ENCODE measurements at regions not wholly inside any gene's neighbourhood (a gene's known extent, or its start where the extent isn't known, plus 50 kb on each side); places are given as distances from the start of the nearest gene placed in this dataset.
"Not testable (repeated sequence)": the region's sequence is repeated elsewhere in the genome, so short reads cannot be mapped to it uniquely, and the experiment has no call there.

GRCh38 chr5:138685193-138685745 lies 68.0 kb upstream of the CTNNA1 start:
- CTCF ChIA-PET = no interaction called here

GRCh38 chr5:138682462-138682861 lies 70.8 kb upstream of the CTNNA1 start:
- POLR2A ChIA-PET; CTCF ChIA-PET; DNase-seq (ENCODE audit: low read depth, low spot score); H3K4me3 ChIP-seq (ENCODE audit: low read depth, low read length): not testable (repeated sequence)

More at GRCh38 chr5:138685193-138685745, 68.0 kb upstream of the CTNNA1 start:
- POLR2A ChIA-PET = interaction anchor here (0.6 to 0.8 kb wide), 2 partner anchors 11 to 761 kb away, joined by 3 read pairs; no protein-coding TSS in a partner anchor
- no peak for TF ChIP-seq CTCF (IDR thresholded peaks at IDR 0.05; ENCODE audit: insufficient read depth, low read length, missing control alignments)
- H3K4me3 ChIP-seq (ENCODE audit: low read depth, low read length) = no peak overlapping the region
- DNase-seq (ENCODE audit: low read depth, low spot score) = no peak

- DNase-seq (ENCODE audit: low read depth, low spot score); CTCF ChIA-PET; POLR2A ChIA-PET; H3K4me3 ChIP-seq (ENCODE audit: low read depth, low read length): not testable (repeated sequence)
Measured at GRCh38 chr5:138678826-138679225, 74.4 kb upstream of the CTNNA1 start.

- CTCF ChIA-PET = no interaction called here
- POLR2A ChIA-PET = interaction anchor here (0.6 kb wide), 1 partner anchor 15 kb away, joined by 3 read pairs; no protein-coding TSS in a partner anchor
- no peak for TF ChIP-seq CTCF (IDR thresholded peaks at IDR 0.05; ENCODE audit: insufficient read depth, low read length, missing control alignments)
- no peak overlapping the region for H3K4me3 ChIP-seq (ENCODE audit: low read depth, low read length)
- DNase-seq (ENCODE audit: low read depth, low spot score) = no peak
Measured at GRCh38 chr5:138677782-138678181, 75.4 kb upstream of the CTNNA1 start.

GRCh38 chr5:138676556-138677193 lies 76.5 kb upstream of the CTNNA1 start:
- TF ChIP-seq CTCF (IDR thresholded peaks at IDR 0.05; ENCODE audit: insufficient read depth, low read length, missing control alignments) = no peak
- ChIA-PET CTCF (interaction anchor here (0.9 kb wide), 1 partner anchor 97 kb away, joined by 3 read pairs; no protein-coding TSS in a partner anchor), POLR2A (no interaction called here)
- no peak overlapping the region for H3K4me3 ChIP-seq (ENCODE audit: low read depth, low read length)
- DNase-seq (ENCODE audit: low read depth, low spot score) = no peak

- CTCF ChIA-PET = interaction anchor here (0.9 kb wide), 1 partner anchor 96 kb away, joined by 3 read pairs; no protein-coding TSS in a partner anchor
- no peak for TF ChIP-seq CTCF (IDR thresholded peaks at IDR 0.05; ENCODE audit: insufficient read depth, low read length, missing control alignments)
- POLR2A ChIA-PET = no interaction called here
Measured at GRCh38 chr5:138676002-138676401, 77.2 kb upstream of the CTNNA1 start.

GRCh38 chr5:138668451-138669380 lies 84.5 kb upstream of the CTNNA1 start:
- no peak for DNase-seq (ENCODE audit: low read depth, low spot score)
- TF ChIP-seq CTCF (IDR thresholded peaks at IDR 0.05; ENCODE audit: insufficient read depth, low read length, missing control alignments) = no peak
- CTCF ChIA-PET = no interaction called here
- POLR2A ChIA-PET = no interaction called here
- no peak overlapping the region for H3K4me3 ChIP-seq (ENCODE audit: low read depth, low read length)

More at GRCh38 chr5:138676002-138676401, 77.2 kb upstream of the CTNNA1 start:
- H3K4me3 ChIP-seq (ENCODE audit: low read depth, low read length) = no peak overlapping the region
- no peak for DNase-seq (ENCODE audit: low read depth, low spot score)

- DNase-seq (ENCODE audit: low read depth, low spot score); POLR2A ChIA-PET; H3K4me3 ChIP-seq (ENCODE audit: low read depth, low read length); CTCF ChIA-PET: not testable (repeated sequence)
Measured at GRCh38 chr5:138667782-138668331, 85.4 kb upstream of the CTNNA1 start.

Measured in AG04449 (cell line).